Stimulated activated memory B cell treated with anti-CD40 and anti-IgM and Interleukin-4, amounts not matched to agents 10 μg/mL and 1 μg/mL and 100 μg/mL, for 72 hours (primary cell): ENCODE measurements at regions not wholly inside any gene's neighbourhood (a gene's known extent, or its start where the extent isn't known, plus 50 kb on each side); places are given as distances from the start of the nearest gene placed in this dataset.
"Not testable (repeated sequence)": the region's sequence is repeated elsewhere in the genome, so short reads cannot be mapped to it uniquely, and the experiment has no call there.

Source experiments
- ATAC-seq: fragments of 150-1000 bp; cut with Tn5 transposase; 2 replicates; pipeline ENCODE4 v1.10.0; 2021
- H3K27ac Mint-ChIP-seq: one replicate; pipeline ENCODE4 v1.8.0; 2022; ENCODE audit warnings: mild to moderate bottlenecking, mixed read lengths
- H3K27me3 Mint-ChIP-seq: one replicate; pipeline ENCODE4 v1.8.0; 2022; ENCODE audit warnings: mixed read lengths
- H3K36me3 Mint-ChIP-seq: one replicate; pipeline ENCODE4 v1.8.0; 2022; ENCODE audit warnings: mixed read lengths
- H3K4me1 Mint-ChIP-seq: one replicate; pipeline ENCODE4 v1.8.0; 2022; ENCODE audit warnings: mixed read lengths
- H3K4me3 Mint-ChIP-seq: one replicate; pipeline ENCODE4 v1.8.0; 2022; ENCODE audit warnings: mild to moderate bottlenecking, moderate library complexity, mixed read lengths
- H3K9me3 Mint-ChIP-seq: one replicate; pipeline ENCODE4 v1.8.0; 2022; ENCODE audit warnings: mixed read lengths

DNA sequence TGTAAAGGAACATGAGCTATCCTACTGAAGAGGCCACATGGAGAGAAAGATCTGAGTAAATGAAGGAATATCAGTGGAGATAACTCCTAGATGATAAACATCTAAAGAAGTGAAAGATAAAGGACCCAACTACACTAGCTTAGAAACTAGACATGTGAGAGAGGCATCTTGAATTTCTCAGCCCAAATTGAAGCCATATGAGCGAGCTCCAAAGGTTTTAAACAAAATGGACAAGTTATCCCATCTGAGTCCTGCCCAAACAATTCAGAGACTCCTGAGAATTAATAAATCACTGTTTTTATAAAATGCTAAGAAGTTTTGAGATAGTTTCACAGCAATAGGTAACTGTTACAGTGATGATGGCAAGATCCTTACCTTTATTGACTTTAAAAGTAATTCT, 438.9 kb downstream of the NAV3 start:
- no peak for ATAC-seq
- Mint-ChIP-seq H3K36me3 (no peaks in the 10 kb centered on the region), H3K27ac (no peak overlapping the region)

GRCh38 chr12:78271546-78271945, 440.9 kb downstream of the NAV3 start:
- Mint-ChIP-seq H3K27me3 (no peaks in the 10 kb centered on the region), H3K4me3 (no peak overlapping the region), H3K36me3 (no peaks in the 10 kb centered on the region), H3K4me1 (no peaks in the 10 kb centered on the region), H3K9me3 (peaks cover 5% of the 10 kb centered on the region), H3K27ac (no peak overlapping the region)
- no peak for ATAC-seq

More for the DNA sequence above, 438.9 kb downstream of the NAV3 start:
- no peak overlapping the region for H3K4me3 Mint-ChIP-seq
- no peaks in the 10 kb centered on the region for H3K27me3 Mint-ChIP-seq
- no peaks in the 10 kb centered on the region for H3K4me1 Mint-ChIP-seq
- peaks cover 5% of the 10 kb centered on the region for H3K9me3 Mint-ChIP-seq

GRCh38 chr12:78275886-78276285, 445.2 kb downstream of the NAV3 start:
- no peak overlapping the region for H3K4me3 Mint-ChIP-seq
- no peaks in the 10 kb centered on the region for H3K36me3 Mint-ChIP-seq
- no peak overlapping the region for H3K27ac Mint-ChIP-seq
- peaks cover 5% of the 10 kb centered on the region for H3K9me3 Mint-ChIP-seq
- H3K4me1 Mint-ChIP-seq: peaks cover 5% of the 10 kb centered on the region
- H3K27me3 Mint-ChIP-seq: no peaks in the 10 kb centered on the region
- ATAC-seq: no peak

DNA sequence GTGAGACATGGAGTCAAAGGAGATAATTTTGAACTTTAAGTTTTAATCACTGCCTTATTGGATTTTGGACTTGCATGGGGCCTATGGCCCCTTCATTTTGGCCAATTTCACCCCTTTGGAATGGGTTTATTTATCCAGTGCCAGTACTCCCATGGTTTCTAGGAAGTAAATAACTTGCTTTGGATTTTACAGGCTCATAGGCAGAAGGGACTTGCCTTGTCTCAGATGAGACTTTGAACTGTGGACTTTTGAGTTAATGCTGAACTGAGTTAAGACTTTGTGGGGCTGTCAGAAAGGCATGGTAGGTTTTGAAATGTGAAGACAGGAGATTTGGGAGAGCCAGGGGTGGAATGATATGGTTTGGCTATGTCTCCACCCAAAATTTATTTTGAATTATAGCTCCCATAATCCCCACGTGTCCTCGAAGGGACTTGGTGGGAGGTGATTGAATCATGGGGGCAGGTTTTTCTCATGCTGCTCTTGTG, 448.1 kb downstream of the NAV3 start:
- no peak for ATAC-seq
- H3K4me3 Mint-ChIP-seq: no peak overlapping the region
- no peaks in the 10 kb centered on the region for H3K27me3 Mint-ChIP-seq
- peaks cover 11% of the 10 kb centered on the region for H3K4me1 Mint-ChIP-seq
- H3K36me3 Mint-ChIP-seq: no peaks in the 10 kb centered on the region
- no peak overlapping the region for H3K27ac Mint-ChIP-seq
- no peaks in the 10 kb centered on the region for H3K9me3 Mint-ChIP-seq

- Mint-ChIP-seq H3K4me1 (peaks cover 11% of the 10 kb centered on the region), H3K27ac (no peak overlapping the region), H3K9me3 (no peaks in the 10 kb centered on the region), H3K4me3 (no peak overlapping the region), H3K27me3 (no peaks in the 10 kb centered on the region), H3K36me3 (no peaks in the 10 kb centered on the region)
- ATAC-seq: no peak
These were observed 448.9 kb downstream of the NAV3 start for GRCh38 chr12:78279567-78279966.

DNA sequence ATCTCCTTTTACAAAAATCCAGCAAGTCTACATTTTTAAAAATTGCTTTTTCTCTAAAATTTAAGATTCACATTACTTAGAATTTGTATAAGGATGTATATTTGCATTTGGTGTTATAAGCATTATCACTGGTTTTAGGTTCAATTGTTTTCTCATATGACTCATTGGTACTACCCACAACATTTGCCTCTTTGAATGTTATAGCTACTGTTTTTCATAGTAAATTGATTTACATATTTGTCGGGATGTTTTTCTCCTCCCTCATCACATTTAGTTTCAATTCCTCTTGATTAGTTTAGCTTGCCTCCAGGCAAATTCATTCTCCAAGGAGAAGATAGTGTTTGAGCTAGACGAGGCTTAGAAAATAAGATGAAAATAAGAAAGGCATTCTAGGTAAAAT, 450.4 kb downstream of the NAV3 start:
- H3K36me3 Mint-ChIP-seq, H3K9me3 Mint-ChIP-seq, H3K4me3 Mint-ChIP-seq, H3K27ac Mint-ChIP-seq, H3K27me3 Mint-ChIP-seq, ATAC-seq: not testable (repeated sequence)
- H3K4me1 Mint-ChIP-seq: peaks cover 11% of the 10 kb centered on the region

GRCh38 chr12:78284417-78284816, 453.7 kb downstream of the NAV3 start:
- H3K27ac Mint-ChIP-seq: no peak overlapping the region

DNA sequence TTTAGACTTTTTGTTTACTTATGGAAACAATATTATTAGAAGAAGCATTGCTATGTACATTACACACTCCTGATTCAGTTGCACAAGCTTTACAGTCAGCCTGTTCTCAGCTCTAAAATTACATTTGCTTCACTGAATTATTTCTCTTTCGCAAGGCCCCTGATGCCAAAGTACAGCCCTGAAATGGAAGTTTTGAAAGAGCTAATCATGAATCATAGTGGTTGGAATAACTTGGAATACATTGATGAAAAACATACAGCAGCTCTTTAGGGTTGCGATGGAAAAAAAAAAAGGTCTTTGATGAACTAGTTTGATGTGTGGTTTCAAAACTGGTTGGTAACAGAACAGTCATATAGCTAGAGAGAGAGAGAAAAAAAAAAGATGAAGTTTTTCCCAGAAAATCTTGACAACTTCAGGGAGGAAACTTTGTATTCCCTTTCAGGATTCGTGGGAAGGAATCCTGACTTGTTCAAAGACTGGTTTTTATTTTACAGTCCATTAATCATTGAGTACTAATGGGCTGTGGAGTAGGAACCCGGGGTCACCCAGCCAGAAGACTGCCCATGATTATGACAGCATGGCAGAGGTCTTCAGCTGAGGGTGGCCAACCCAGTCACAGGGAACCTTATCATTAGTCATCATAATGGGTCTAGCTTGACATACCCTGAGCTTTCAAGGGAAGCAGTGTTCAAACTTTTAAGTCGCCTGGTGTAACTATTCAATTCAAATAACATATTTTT, 460.1 kb downstream of the NAV3 start:
- Mint-ChIP-seq H3K36me3 (no peaks in the 10 kb centered on the region), H3K4me3 (no peak overlapping the region), H3K9me3 (no peaks in the 10 kb centered on the region), H3K27ac (no peak overlapping the region), H3K4me1 (no peaks in the 10 kb centered on the region), H3K27me3 (no peaks in the 10 kb centered on the region)
- ATAC-seq: no peak

More at GRCh38 chr12:78284417-78284816, 453.7 kb downstream of the NAV3 start:
- Mint-ChIP-seq H3K4me3 (no peak overlapping the region), H3K27me3 (no peaks in the 10 kb centered on the region), H3K9me3 (no peaks in the 10 kb centered on the region), H3K36me3 (no peaks in the 10 kb centered on the region), H3K4me1 (peaks cover 11% of the 10 kb centered on the region)
- ATAC-seq: no peak

- H3K4me1 Mint-ChIP-seq: no peaks in the 10 kb centered on the region
- H3K36me3 Mint-ChIP-seq: no peaks in the 10 kb centered on the region
- no peaks in the 10 kb centered on the region for H3K9me3 Mint-ChIP-seq
- H3K27me3 Mint-ChIP-seq: no peaks in the 10 kb centered on the region
- H3K27ac Mint-ChIP-seq: no peak overlapping the region
- no peak overlapping the region for H3K4me3 Mint-ChIP-seq
- no peak for ATAC-seq
These were observed 462.5 kb downstream of the NAV3 start for GRCh38 chr12:78293059-78293686.

DNA sequence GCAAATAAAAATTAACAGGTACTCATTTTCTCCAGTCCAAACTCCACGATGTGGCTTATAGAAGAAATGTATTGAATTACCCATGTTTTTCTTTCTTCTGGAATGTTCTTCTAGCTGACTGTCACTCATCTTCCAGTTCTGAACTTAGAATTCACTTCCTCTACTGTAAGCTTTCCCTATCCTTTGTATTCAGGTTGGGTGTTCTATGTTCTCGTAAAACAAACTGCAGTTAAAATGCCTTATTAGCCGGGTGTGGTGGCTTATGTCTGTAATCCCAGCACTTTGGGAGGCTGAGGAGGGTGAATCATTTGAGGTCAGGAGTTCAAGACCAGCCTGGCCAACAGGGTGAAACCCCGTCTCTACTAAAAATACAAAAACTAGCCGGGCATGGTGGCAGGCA, 470.6 kb downstream of the NAV3 start:
- not testable (repeated sequence) for H3K4me1 Mint-ChIP-seq, ATAC-seq, H3K9me3 Mint-ChIP-seq, H3K27me3 Mint-ChIP-seq, H3K4me3 Mint-ChIP-seq, H3K27ac Mint-ChIP-seq, H3K36me3 Mint-ChIP-seq

- ATAC-seq: no peak
- H3K4me3 Mint-ChIP-seq: no peak overlapping the region
- H3K4me1 Mint-ChIP-seq: no peaks in the 10 kb centered on the region
- H3K36me3 Mint-ChIP-seq: no peaks in the 10 kb centered on the region
- H3K9me3 Mint-ChIP-seq: no peaks in the 10 kb centered on the region
- H3K27ac Mint-ChIP-seq: no peak overlapping the region
- H3K27me3 Mint-ChIP-seq: no peaks in the 10 kb centered on the region
These were observed 475.1 kb downstream of the NAV3 start for GRCh38 chr12:78305808-78306207.

DNA sequence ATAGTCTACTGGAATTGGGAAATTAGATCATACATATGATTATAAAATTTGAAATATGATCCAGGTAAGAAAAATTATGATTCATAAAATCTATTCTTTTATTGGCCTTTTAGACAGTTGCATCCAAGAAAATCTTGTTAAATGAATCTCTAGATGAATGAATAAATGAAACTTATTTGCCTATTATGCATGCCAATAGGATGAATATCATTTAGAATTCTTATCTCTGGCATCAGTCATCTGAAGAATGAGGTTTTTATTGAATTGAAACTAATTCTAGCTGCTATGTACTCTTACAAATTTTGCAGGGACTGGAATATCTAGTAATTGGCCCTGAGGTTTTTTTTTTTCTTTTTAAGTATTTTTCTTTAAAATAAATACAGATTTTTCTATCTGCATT, 475.5 kb downstream of the NAV3 start:
- H3K4me1 Mint-ChIP-seq: no peaks in the 10 kb centered on the region
- no peak for ATAC-seq
- no peaks in the 10 kb centered on the region for H3K36me3 Mint-ChIP-seq
- no peak overlapping the region for H3K4me3 Mint-ChIP-seq
- H3K9me3 Mint-ChIP-seq: no peaks in the 10 kb centered on the region
- H3K27ac Mint-ChIP-seq: no peak overlapping the region
- H3K27me3 Mint-ChIP-seq: no peaks in the 10 kb centered on the region

GRCh38 chr12:78308701-78309100, 478.0 kb downstream of the NAV3 start:
- no peaks in the 10 kb centered on the region for H3K27me3 Mint-ChIP-seq
- no peak overlapping the region for H3K27ac Mint-ChIP-seq
- no peaks in the 10 kb centered on the region for H3K9me3 Mint-ChIP-seq
- H3K4me3 Mint-ChIP-seq: no peak overlapping the region
- no peaks in the 10 kb centered on the region for H3K4me1 Mint-ChIP-seq
- H3K36me3 Mint-ChIP-seq: no peaks in the 10 kb centered on the region
- no peak for ATAC-seq

DNA sequence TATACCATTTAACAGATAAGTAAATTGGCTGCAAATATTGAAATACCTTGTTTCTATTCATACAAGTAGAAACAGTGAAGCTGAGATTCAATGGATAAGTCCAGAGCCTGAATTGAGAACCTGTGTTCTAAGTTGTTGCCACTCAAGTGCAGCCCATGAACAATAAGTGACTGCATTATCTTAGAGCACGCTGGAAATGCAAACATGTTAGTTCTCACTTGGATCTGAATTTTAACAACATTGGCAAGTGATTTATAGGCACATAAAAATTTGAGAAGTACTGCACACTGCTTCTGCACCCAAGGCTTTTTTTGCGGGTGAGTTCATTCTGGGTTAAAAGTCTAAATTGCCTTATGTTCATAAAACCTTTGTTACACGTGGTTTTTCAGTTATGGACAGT, 484.3 kb downstream of the NAV3 start:
- no peaks in the 10 kb centered on the region for H3K36me3 Mint-ChIP-seq
- ATAC-seq: no peak

GRCh38 chr12:78316136-78316535, 485.4 kb downstream of the NAV3 start:
- no peaks in the 10 kb centered on the region for H3K27me3 Mint-ChIP-seq
- no peak overlapping the region for H3K4me3 Mint-ChIP-seq
- H3K4me1 Mint-ChIP-seq: no peaks in the 10 kb centered on the region
- H3K27ac Mint-ChIP-seq: no peak overlapping the region
- no peaks in the 10 kb centered on the region for H3K9me3 Mint-ChIP-seq
- ATAC-seq: no peak
- H3K36me3 Mint-ChIP-seq: no peaks in the 10 kb centered on the region

More for the DNA sequence above, 484.3 kb downstream of the NAV3 start:
- Mint-ChIP-seq H3K4me3 (no peak overlapping the region), H3K9me3 (no peaks in the 10 kb centered on the region), H3K27ac (no peak overlapping the region), H3K27me3 (no peaks in the 10 kb centered on the region), H3K4me1 (no peaks in the 10 kb centered on the region)
